Liver (tissue), 8 donors: ENCODE measurements at regions not wholly inside any gene's neighbourhood (a gene's known extent, or its start where the extent isn't known, plus 50 kb on each side); places are given as distances from the start of the nearest gene placed in this dataset.

Experiments used
- DNase-seq: peaks from one replicate; pipeline ENCODE4 v3.0.0-alpha.2; 2017; ENCODE audit warnings: low spot score
- H3K27ac ChIP-seq, 2 donors: one replicate each; pipeline ENCODE4 v1.7.0; 2013; ENCODE audit warnings: inconsistent platforms in 2 of 2, low read length in 2 of 2, control low read depth in 1 of 2, low read depth in 1 of 2, mild to moderate bottlenecking in 1 of 2
- H3K27me3 ChIP-seq, 4 donors: one replicate each; pipeline versions ENCODE4 v1.6.1 to v1.7.0; 2013; ENCODE audit warnings: low read length in 3 of 4, inconsistent platforms in 1 of 4, mild to moderate bottlenecking in 1 of 4, moderate library complexity in 1 of 4; ENCODE audit not compliant: control insufficient read depth in 4 of 4, insufficient read depth in 4 of 4
- H3K36me3 ChIP-seq, 4 donors: one replicate each; pipeline versions ENCODE4 v1.6.1 to v1.7.0; 2013; ENCODE audit warnings: low read length in 3 of 4, mild to moderate bottlenecking in 3 of 4, low read depth in 1 of 4, moderate library complexity in 1 of 4; ENCODE audit not compliant: control insufficient read depth in 4 of 4, insufficient read depth in 3 of 4
- H3K4me1 ChIP-seq, 4 donors: one replicate each; pipeline versions ENCODE4 v1.6.1 to v1.7.0; 2013; ENCODE audit warnings: low read length in 3 of 4, mild to moderate bottlenecking in 3 of 4, moderate library complexity in 1 of 4; ENCODE audit not compliant: control insufficient read depth in 4 of 4, insufficient read depth in 4 of 4
- H3K4me3 ChIP-seq, 3 donors: one replicate each; pipeline versions ENCODE4 v1.6.1 to v1.7.0; 2013; ENCODE audit warnings: low read length in 3 of 3, control low read depth in 1 of 3, low read depth in 1 of 3, mild to moderate bottlenecking in 1 of 3
- H3K9ac ChIP-seq, 2 donors: one replicate each; pipeline ENCODE4 v1.7.0; 2013; ENCODE audit warnings: low read length in 2 of 2, mild to moderate bottlenecking in 2 of 2, moderate library complexity in 2 of 2, control low read depth in 1 of 2, low read depth in 1 of 2
- H3K9me3 ChIP-seq, 4 donors: one replicate each; pipeline versions ENCODE4 v1.6.1 to v1.7.0; 2013; ENCODE audit warnings: low read length in 3 of 4; ENCODE audit not compliant: control insufficient read depth in 4 of 4
- ATF3 ChIP-seq: IDR thresholded peaks from 2 replicates; pipeline ENCODE4 v1.6.1; 2016; ENCODE audit warnings: antibody characterized with exemption
- CTCF ChIP-seq: fragments of 150-350 bp; IDR thresholded peaks from 2 replicates; pipeline ENCODE4 v1.5.1; 2017; ENCODE audit warnings: improper control_type of control experiment, low read depth, low read length; ENCODE audit not compliant: missing input control
- EGR1 ChIP-seq, 2 donors: IDR thresholded peaks; 2 replicates each; pipeline ENCODE4 v1.6.1; 2016 to 2018; ENCODE audit warnings: antibody characterized with exemption in 2 of 2, low read depth in 2 of 2
- FOXA1 ChIP-seq: IDR thresholded peaks from 2 replicates; pipeline ENCODE4 v1.6.1; 2016; ENCODE audit warnings: antibody characterized with exemption
- GABPA ChIP-seq, 2 donors: IDR thresholded peaks in 1 of 2; conservative IDR thresholded peaks in 1 of 2; 2 replicates each; pipeline ENCODE4 v1.6.1; 2016; ENCODE audit warnings: antibody characterized with exemption in 2 of 2, mild to moderate bottlenecking in 1 of 2, moderate library complexity in 1 of 2
- HNF4A ChIP-seq, 2 donors: conservative IDR thresholded peaks; 2 replicates each; pipeline ENCODE4 v1.6.1; 2016; ENCODE audit warnings: antibody characterized with exemption in 2 of 2, mild to moderate bottlenecking in 2 of 2
- HNF4G ChIP-seq: IDR thresholded peaks from 2 replicates; pipeline ENCODE4 v1.6.1; 2016; ENCODE audit warnings: antibody characterized with exemption
- JUND ChIP-seq, 2 donors: IDR thresholded peaks; 2 replicates each; pipeline ENCODE4 v1.6.1; 2016; ENCODE audit warnings: antibody characterized with exemption in 2 of 2
- MAX ChIP-seq: IDR thresholded peaks from 2 replicates; pipeline ENCODE4 v1.6.1; 2016; ENCODE audit warnings: antibody characterized with exemption
- NR2F2 ChIP-seq: IDR thresholded peaks from 2 replicates; pipeline ENCODE4 v1.6.1; 2016; ENCODE audit warnings: antibody characterized with exemption
- RAD21 ChIP-seq, 2 donors: IDR thresholded peaks; 2 replicates each; pipeline ENCODE4 v1.6.1; 2016; ENCODE audit warnings: antibody characterized with exemption in 2 of 2, mild to moderate bottlenecking in 2 of 2
- REST ChIP-seq: IDR thresholded peaks from 2 replicates; pipeline ENCODE4 v1.6.1; 2016; ENCODE audit warnings: antibody characterized with exemption, mild to moderate bottlenecking
- RXRA ChIP-seq, 2 donors: IDR thresholded peaks; 2 replicates each; pipeline ENCODE4 v1.6.1; 2017 to 2018; ENCODE audit warnings: antibody characterized with exemption in 2 of 2, mild to moderate bottlenecking in 1 of 2
- SP1 ChIP-seq: IDR thresholded peaks from 2 replicates; pipeline ENCODE4 v1.6.1; 2018; ENCODE audit warnings: antibody characterized with exemption, mild to moderate bottlenecking
- YY1 ChIP-seq: IDR thresholded peaks from 2 replicates; pipeline ENCODE4 v1.6.1; 2016; ENCODE audit warnings: antibody characterized with exemption, mild to moderate bottlenecking
- ZBTB33 ChIP-seq: IDR thresholded peaks from 2 replicates; pipeline ENCODE4 v1.6.1; 2016; ENCODE audit warnings: antibody characterized with exemption
- WGBS: extraction: QIAGEN DNeasy Blood & Tissue Kit; methylation state at CpG from one replicate; pipeline ENCODE4 v1.1.7; 2013; 5-methylcytosine and 5-hydroxymethylcytosine counted together
- donor health status: healthy.
- donor health status: healthy.
- donor health status: healthy.
- donor health status: healthy.
- donor health status: healthy.

- WGBS: 53% methylated on average over 2 of the region's 2 CpGs
- no peak overlapping the region for H3K4me3 ChIP-seq
- no peaks in the 10 kb centered on the region for H3K36me3 ChIP-seq
- TF ChIP-seq ATF3 (no peak), HNF4A (conservative IDR thresholded peaks at IDR 0.05) (no peak), ZBTB33 (no peak), SP1 (no peak), EGR1 (IDR thresholded peaks at IDR 0.05; ENCODE audit: low read depth in 2 of 2) (no peak), FOXA1 (no peak), RXRA (IDR thresholded peaks at IDR 0.05) (no peak), RAD21 (IDR thresholded peaks at IDR 0.05) (no peak), NR2F2 (no peak)
- no peak overlapping the region for H3K27ac ChIP-seq
- no peak for DNase-seq
- no peak overlapping the region for H3K9ac ChIP-seq
- no peaks in the 10 kb centered on the region for H3K9me3 ChIP-seq
- H3K27me3 ChIP-seq: no peaks in the 10 kb centered on the region
- H3K4me1 ChIP-seq: no peaks in the 10 kb centered on the region
Measured at GRCh38 chr19:31041461-31041860, 307.8 kb downstream of the TSHZ3 start.

- H3K4me1 ChIP-seq: no peaks in the 10 kb centered on the region
- WGBS: 57% methylated on average over 4 of the region's 4 CpGs
- no peaks in the 10 kb centered on the region for H3K27me3 ChIP-seq
- H3K9ac ChIP-seq: no peak overlapping the region
- H3K36me3 ChIP-seq: no peaks in the 10 kb centered on the region
- DNase-seq: no peak
- H3K4me3 ChIP-seq: no peak overlapping the region
- peaks cover 0 to 10% (median 1%) of the 10 kb centered on the region in 4 donors for H3K9me3 ChIP-seq
- no peak overlapping the region for H3K27ac ChIP-seq
- no peak for TF ChIP-seq YY1
- TF ChIP-seq HNF4A (conservative IDR thresholded peaks at IDR 0.05): no peak
- no peak for TF ChIP-seq REST
- TF ChIP-seq ZBTB33: no peak
- no peak for TF ChIP-seq CTCF
- TF ChIP-seq SP1: no peak
- TF ChIP-seq RAD21 (IDR thresholded peaks at IDR 0.05): no peak
- no peak for TF ChIP-seq JUND (IDR thresholded peaks at IDR 0.05)
- TF ChIP-seq GABPA (IDR thresholded peaks at IDR 0.05 in 1 of 2, conservative IDR thresholded peaks at IDR 0.05 in 1 of 2): no peak
- TF ChIP-seq EGR1 (IDR thresholded peaks at IDR 0.05; ENCODE audit: low read depth in 2 of 2): no peak
- TF ChIP-seq HNF4G: no peak
- TF ChIP-seq FOXA1: no peak
- TF ChIP-seq MAX: no peak
- no peak for TF ChIP-seq RXRA (IDR thresholded peaks at IDR 0.05)
Measured at GRCh38 chr19:31039151-31039550, 310.1 kb downstream of the TSHZ3 start.
